Liver (tissue), 8 donors: ENCODE measurements at regions not wholly inside any gene's neighbourhood (a gene's known extent, or its start where the extent isn't known, plus 50 kb on each side); places are given as distances from the start of the nearest gene placed in this dataset.

Experiments used
- DNase-seq: peaks from one replicate; pipeline ENCODE4 v3.0.0-alpha.2; 2017; ENCODE audit warnings: low spot score
- H3K27ac ChIP-seq, 2 donors: one replicate each; pipeline ENCODE4 v1.7.0; 2013; ENCODE audit warnings: inconsistent platforms in 2 of 2, low read length in 2 of 2, control low read depth in 1 of 2, low read depth in 1 of 2, mild to moderate bottlenecking in 1 of 2
- H3K27me3 ChIP-seq, 4 donors: one replicate each; pipeline versions ENCODE4 v1.6.1 to v1.7.0; 2013; ENCODE audit warnings: low read length in 3 of 4, inconsistent platforms in 1 of 4, mild to moderate bottlenecking in 1 of 4, moderate library complexity in 1 of 4; ENCODE audit not compliant: control insufficient read depth in 4 of 4, insufficient read depth in 4 of 4
- H3K36me3 ChIP-seq, 4 donors: one replicate each; pipeline versions ENCODE4 v1.6.1 to v1.7.0; 2013; ENCODE audit warnings: low read length in 3 of 4, mild to moderate bottlenecking in 3 of 4, low read depth in 1 of 4, moderate library complexity in 1 of 4; ENCODE audit not compliant: control insufficient read depth in 4 of 4, insufficient read depth in 3 of 4
- H3K4me1 ChIP-seq, 4 donors: one replicate each; pipeline versions ENCODE4 v1.6.1 to v1.7.0; 2013; ENCODE audit warnings: low read length in 3 of 4, mild to moderate bottlenecking in 3 of 4, moderate library complexity in 1 of 4; ENCODE audit not compliant: control insufficient read depth in 4 of 4, insufficient read depth in 4 of 4
- H3K4me3 ChIP-seq, 3 donors: one replicate each; pipeline versions ENCODE4 v1.6.1 to v1.7.0; 2013; ENCODE audit warnings: low read length in 3 of 3, control low read depth in 1 of 3, low read depth in 1 of 3, mild to moderate bottlenecking in 1 of 3
- H3K9ac ChIP-seq, 2 donors: one replicate each; pipeline ENCODE4 v1.7.0; 2013; ENCODE audit warnings: low read length in 2 of 2, mild to moderate bottlenecking in 2 of 2, moderate library complexity in 2 of 2, control low read depth in 1 of 2, low read depth in 1 of 2
- H3K9me3 ChIP-seq, 4 donors: one replicate each; pipeline versions ENCODE4 v1.6.1 to v1.7.0; 2013; ENCODE audit warnings: low read length in 3 of 4; ENCODE audit not compliant: control insufficient read depth in 4 of 4
- ATF3 ChIP-seq: IDR thresholded peaks from 2 replicates; pipeline ENCODE4 v1.6.1; 2016; ENCODE audit warnings: antibody characterized with exemption
- CTCF ChIP-seq: fragments of 150-350 bp; IDR thresholded peaks from 2 replicates; pipeline ENCODE4 v1.5.1; 2017; ENCODE audit warnings: improper control_type of control experiment, low read depth, low read length; ENCODE audit not compliant: missing input control
- EGR1 ChIP-seq, 2 donors: IDR thresholded peaks; 2 replicates each; pipeline ENCODE4 v1.6.1; 2016 to 2018; ENCODE audit warnings: antibody characterized with exemption in 2 of 2, low read depth in 2 of 2
- FOXA1 ChIP-seq: IDR thresholded peaks from 2 replicates; pipeline ENCODE4 v1.6.1; 2016; ENCODE audit warnings: antibody characterized with exemption
- FOXA2 ChIP-seq: IDR thresholded peaks from 2 replicates; pipeline ENCODE4 v1.6.1; 2016; ENCODE audit warnings: antibody characterized with exemption
- GABPA ChIP-seq, 2 donors: IDR thresholded peaks in 1 of 2; conservative IDR thresholded peaks in 1 of 2; 2 replicates each; pipeline ENCODE4 v1.6.1; 2016; ENCODE audit warnings: antibody characterized with exemption in 2 of 2, mild to moderate bottlenecking in 1 of 2, moderate library complexity in 1 of 2
- HNF4A ChIP-seq, 2 donors: conservative IDR thresholded peaks; 2 replicates each; pipeline ENCODE4 v1.6.1; 2016; ENCODE audit warnings: antibody characterized with exemption in 2 of 2, mild to moderate bottlenecking in 2 of 2
- HNF4G ChIP-seq: IDR thresholded peaks from 2 replicates; pipeline ENCODE4 v1.6.1; 2016; ENCODE audit warnings: antibody characterized with exemption
- JUND ChIP-seq, 2 donors: IDR thresholded peaks; 2 replicates each; pipeline ENCODE4 v1.6.1; 2016; ENCODE audit warnings: antibody characterized with exemption in 2 of 2
- MAX ChIP-seq: IDR thresholded peaks from 2 replicates; pipeline ENCODE4 v1.6.1; 2016; ENCODE audit warnings: antibody characterized with exemption
- NR2F2 ChIP-seq: IDR thresholded peaks from 2 replicates; pipeline ENCODE4 v1.6.1; 2016; ENCODE audit warnings: antibody characterized with exemption
- RAD21 ChIP-seq, 2 donors: IDR thresholded peaks; 2 replicates each; pipeline ENCODE4 v1.6.1; 2016; ENCODE audit warnings: antibody characterized with exemption in 2 of 2, mild to moderate bottlenecking in 2 of 2
- REST ChIP-seq: IDR thresholded peaks from 2 replicates; pipeline ENCODE4 v1.6.1; 2016; ENCODE audit warnings: antibody characterized with exemption, mild to moderate bottlenecking
- RXRA ChIP-seq, 2 donors: IDR thresholded peaks; 2 replicates each; pipeline ENCODE4 v1.6.1; 2017 to 2018; ENCODE audit warnings: antibody characterized with exemption in 2 of 2, mild to moderate bottlenecking in 1 of 2
- SP1 ChIP-seq: IDR thresholded peaks from 2 replicates; pipeline ENCODE4 v1.6.1; 2018; ENCODE audit warnings: antibody characterized with exemption, mild to moderate bottlenecking
- TAF1 ChIP-seq: conservative IDR thresholded peaks from 2 replicates; pipeline ENCODE4 v1.6.1; 2016; ENCODE audit warnings: antibody characterized with exemption, mild to moderate bottlenecking
- YY1 ChIP-seq: IDR thresholded peaks from 2 replicates; pipeline ENCODE4 v1.6.1; 2016; ENCODE audit warnings: antibody characterized with exemption, mild to moderate bottlenecking
- ZBTB33 ChIP-seq: IDR thresholded peaks from 2 replicates; pipeline ENCODE4 v1.6.1; 2016; ENCODE audit warnings: antibody characterized with exemption
- WGBS: extraction: QIAGEN DNeasy Blood & Tissue Kit; methylation state at CpG from one replicate; pipeline ENCODE4 v1.1.7; 2013; 5-methylcytosine and 5-hydroxymethylcytosine counted together
- donor health status: healthy.
- donor health status: healthy.
- donor health status: healthy.
- donor health status: healthy.
- donor health status: healthy.

GRCh38 chr20:17799575-17800227 lies 99.9 kb downstream of the BANF2 start:
- no peaks in the 10 kb centered on the region for H3K36me3 ChIP-seq
- no peak overlapping the region for H3K4me3 ChIP-seq
- no peak for DNase-seq
- H3K4me1 ChIP-seq, result peaks cover 10 to 30% (median 18%) of the 10 kb centered on the region in 4 donors
- H3K9me3 ChIP-seq, result no peaks in the 10 kb centered on the region
- H3K27ac ChIP-seq, result no peak overlapping the region
- no peak overlapping the region for H3K9ac ChIP-seq
- no peaks in the 10 kb centered on the region for H3K27me3 ChIP-seq
- TF ChIP-seq CTCF (no peak), RXRA (IDR thresholded peaks at IDR 0.05) (no peak), ZBTB33 (no peak), ATF3 (no peak), FOXA1 (no peak), SP1 (no peak), FOXA2 (no peak), NR2F2 (no peak), HNF4G (no peak), YY1 (no peak), GABPA (IDR thresholded peaks at IDR 0.05 in 1 of 2, conservative IDR thresholded peaks at IDR 0.05 in 1 of 2) (no peak), RAD21 (IDR thresholded peaks at IDR 0.05) (no peak), MAX (no peak), TAF1 (no peak), JUND (IDR thresholded peaks at IDR 0.05) (no peak)
- WGBS, result 56% methylated on average over 1 of the region's 1 CpG

- no peak overlapping the region for H3K4me3 ChIP-seq
- H3K9ac ChIP-seq, result no peak overlapping the region
- WGBS, result 90% methylated on average over 1 of the region's 1 CpG
- no peaks in the 10 kb centered on the region for H3K9me3 ChIP-seq
- no peak for DNase-seq
- no peaks in the 10 kb centered on the region for H3K27me3 ChIP-seq
- H3K4me1 ChIP-seq, result peaks cover 12 to 41% (median 26%) of the 10 kb centered on the region in 4 donors
- no peak overlapping the region for H3K27ac ChIP-seq
- no peak for TF ChIP-seq HNF4A (conservative IDR thresholded peaks at IDR 0.05)
- TF ChIP-seq RAD21 (IDR thresholded peaks at IDR 0.05), result no peak
- TF ChIP-seq HNF4G, result no peak
- TF ChIP-seq RXRA (IDR thresholded peaks at IDR 0.05), result no peak
- TF ChIP-seq CTCF, result no peak
- TF ChIP-seq EGR1 (IDR thresholded peaks at IDR 0.05; ENCODE audit: low read depth in 2 of 2), result no peak
- TF ChIP-seq MAX, result no peak
- no peak for TF ChIP-seq REST
- TF ChIP-seq ZBTB33, result no peak
- TF ChIP-seq TAF1, result no peak
- no peak for TF ChIP-seq GABPA (IDR thresholded peaks at IDR 0.05 in 1 of 2, conservative IDR thresholded peaks at IDR 0.05 in 1 of 2)
- no peaks in the 10 kb centered on the region for H3K36me3 ChIP-seq
Observed at GRCh38 chr20:17798601-17799000, 98.8 kb downstream of the BANF2 start.
